Limb (tissue), 2 donors: ENCODE measurements at regions not wholly inside any gene's neighbourhood (a gene's known extent, or its start where the extent isn't known, plus 50 kb on each side); places are given as distances from the start of the nearest gene placed in this dataset.

Source experiments
- DNase-seq, 2 donors: peaks; one replicate each; pipeline ENCODE4 v3.0.0-alpha.2; 2016; ENCODE audit errors: extremely low spot score in 2 of 2

GRCh38 chr18:46344416-46345180, 240.4 kb downstream of the HAUS1 start:
- no peak for DNase-seq

- DNase-seq = no peak
These were observed 240.9 kb downstream of the HAUS1 start for GRCh38 chr18:46345181-46345465.

GRCh38 chr18:46346213-46346612, 242.0 kb downstream of the HAUS1 start:
- DNase-seq = no peak

- no peak for DNase-seq
These were observed 242.9 kb downstream of the HAUS1 start for GRCh38 chr18:46346896-46347630.

GRCh38 chr18:46350598-46351159, 246.5 kb downstream of the HAUS1 start:
- no peak for DNase-seq

- no peak for DNase-seq
These were observed 248.5 kb downstream of the HAUS1 start for GRCh38 chr18:46352520-46353250.

- no peak for DNase-seq
These were observed 249.3 kb downstream of the HAUS1 start for GRCh38 chr18:46353460-46353859.

GRCh38 chr18:46356278-46357033, 252.3 kb downstream of the HAUS1 start:
- no peak for DNase-seq

- no peak for DNase-seq
These were observed 256.0 kb downstream of the HAUS1 start for GRCh38 chr18:46360102-46360699.

GRCh38 chr18:46360866-46361265, 256.7 kb downstream of the HAUS1 start:
- DNase-seq = no peak

GRCh38 chr18:46362533-46362932, 258.3 kb downstream of the HAUS1 start:
- no peak for DNase-seq

- DNase-seq = no peak
These were observed 259.9 kb downstream of the HAUS1 start for GRCh38 chr18:46364048-46364447.

GRCh38 chr18:46366201-46366600, 262.0 kb downstream of the HAUS1 start:
- DNase-seq = peak in 1 of 2 donors; percentile 35

- DNase-seq = peak in 1 of 2 donors; percentile 42
These were observed 262.7 kb downstream of the HAUS1 start for GRCh38 chr18:46366751-46367376.

- DNase-seq = no peak
These were observed 265.1 kb downstream of the HAUS1 start for GRCh38 chr18:46369323-46369722.

GRCh38 chr18:46370898-46371297, 266.7 kb downstream of the HAUS1 start:
- no peak for DNase-seq

GRCh38 chr18:46372670-46373069, 268.5 kb downstream of the HAUS1 start:
- no peak for DNase-seq

GRCh38 chr18:46373131-46373530, 268.9 kb downstream of the HAUS1 start:
- no peak for DNase-seq

GRCh38 chr18:46373791-46374190, 269.6 kb downstream of the HAUS1 start:
- DNase-seq = peak in 1 of 2 donors; percentile 37

GRCh38 chr18:46374850-46375249, 270.7 kb downstream of the HAUS1 start:
- DNase-seq = peak in 1 of 2 donors; percentile 46
